Keratinocyte (primary cell): ENCODE measurements at regions not wholly inside any gene's neighbourhood (a gene's known extent, or its start where the extent isn't known, plus 50 kb on each side); places are given as distances from the start of the nearest gene placed in this dataset.

Experiments
- EZH2 ChIP-seq: IDR thresholded peaks from one replicate; pipeline ENCODE4 v1.6.1; 2012; ENCODE audit warnings: inconsistent platforms, mild to moderate bottlenecking, low read length, moderate library complexity
- TF ChIP-seq, protein P1 (sequence below), 3 experiments: IDR thresholded peaks in 1 of 3; conservative IDR thresholded peaks in 1 of 3; optimal IDR thresholded peaks in 1 of 3; 2 replicates in 2 of 3; 3 replicates in 1 of 3; pipeline versions ENCODE3 to v1.5.1; 2011; ENCODE audit warnings: low read length in 3 of 3, mild to moderate bottlenecking in 3 of 3, moderate library complexity in 2 of 3, control low read depth in 1 of 3, inconsistent platforms in 1 of 3; ENCODE audit not compliant: insufficient read depth in 2 of 3; ENCODE audit errors: extremely low read depth in 1 of 3

GRCh38 chr15:93519599-93519998, 430.6 kb upstream of the RGMA start:
- TF ChIP-seq, protein P1, sequence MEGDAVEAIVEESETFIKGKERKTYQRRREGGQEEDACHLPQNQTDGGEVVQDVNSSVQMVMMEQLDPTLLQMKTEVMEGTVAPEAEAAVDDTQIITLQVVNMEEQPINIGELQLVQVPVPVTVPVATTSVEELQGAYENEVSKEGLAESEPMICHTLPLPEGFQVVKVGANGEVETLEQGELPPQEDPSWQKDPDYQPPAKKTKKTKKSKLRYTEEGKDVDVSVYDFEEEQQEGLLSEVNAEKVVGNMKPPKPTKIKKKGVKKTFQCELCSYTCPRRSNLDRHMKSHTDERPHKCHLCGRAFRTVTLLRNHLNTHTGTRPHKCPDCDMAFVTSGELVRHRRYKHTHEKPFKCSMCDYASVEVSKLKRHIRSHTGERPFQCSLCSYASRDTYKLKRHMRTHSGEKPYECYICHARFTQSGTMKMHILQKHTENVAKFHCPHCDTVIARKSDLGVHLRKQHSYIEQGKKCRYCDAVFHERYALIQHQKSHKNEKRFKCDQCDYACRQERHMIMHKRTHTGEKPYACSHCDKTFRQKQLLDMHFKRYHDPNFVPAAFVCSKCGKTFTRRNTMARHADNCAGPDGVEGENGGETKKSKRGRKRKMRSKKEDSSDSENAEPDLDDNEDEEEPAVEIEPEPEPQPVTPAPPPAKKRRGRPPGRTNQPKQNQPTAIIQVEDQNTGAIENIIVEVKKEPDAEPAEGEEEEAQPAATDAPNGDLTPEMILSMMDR (optimal IDR thresholded peaks at IDR 0.05 in 1 of 3, IDR thresholded peaks at IDR 0.05 in 1 of 3, conservative IDR thresholded peaks at IDR 0.05 in 1 of 3; ENCODE audit: extremely low read depth in 1 of 3, insufficient read depth in 2 of 3, low read length in 3 of 3): no peak
- no peak for TF ChIP-seq EZH2
